Right ventricle myocardium superior (tissue), 1 donor: ENCODE measurements at regions not wholly inside any gene's neighbourhood (a gene's known extent, or its start where the extent isn't known, plus 50 kb on each side); places are given as distances from the start of the nearest gene placed in this dataset.
"Not testable (repeated sequence)": the region's sequence is repeated elsewhere in the genome, so short reads cannot be mapped to it uniquely, and the experiment has no call there.

ENCODE experiments used
- ATAC-seq: fragments of 200-7000 bp; cut with Tn5 transposase; one replicate; pipeline ENCODE4 v1.9.1; 2020; ENCODE audit warnings: mild to moderate bottlenecking; ENCODE audit not compliant: poor library complexity
- DNase-seq: peaks from one replicate; pipeline ENCODE4 v3.0.0-alpha.2; 2020
- intact Hi-C: fragments of 100-400 bp; cut with DNase I; formaldehyde crosslinking; loops from one replicate; pipeline ENCODE4 v1.11.2; 2022
- donor health status: DM: no; HTN: yes; CAD: no; lungs with severe emphysema.

- DNase-seq (no peak), ATAC-seq (no peak)
- intact Hi-C loops = no loop called here
Observed at GRCh38 chr5:130965360-130965759, 199.7 kb downstream of the HINT1 start.

GRCh38 chr5:130964231-130965202 lies 200.5 kb downstream of the HINT1 start:
- no peak for DNase-seq
- no peak for ATAC-seq
- intact Hi-C loops = no loop called here

- intact Hi-C loops = no loop called here
- ATAC-seq = no peak
- DNase-seq = no peak
Observed at GRCh38 chr5:130963798-130964197, 201.3 kb downstream of the HINT1 start.

GRCh38 chr5:130957151-130957550 lies 207.9 kb downstream of the HINT1 start:
- ATAC-seq = no peak
- intact Hi-C loops = no loop called here
- no peak for DNase-seq

- intact Hi-C loops = no loop called here
- ATAC-seq (no peak), DNase-seq (no peak)
Observed at GRCh38 chr5:130955041-130955440, 210.0 kb downstream of the HINT1 start.

GRCh38 chr5:130954336-130954735 lies 210.7 kb downstream of the HINT1 start:
- intact Hi-C loops = no loop called here
- DNase-seq (no peak), ATAC-seq (no peak)

GRCh38 chr5:130939059-130939458 lies 226.0 kb downstream of the HINT1 start:
- ATAC-seq (no peak), DNase-seq (no peak)
- intact Hi-C loops = no loop called here

GRCh38 chr5:130937046-130937445 lies 228.0 kb downstream of the HINT1 start:
- DNase-seq = no peak
- no peak for ATAC-seq
- intact Hi-C loops = no loop called here

GRCh38 chr5:130923543-130924124 lies 241.4 kb downstream of the HINT1 start:
- intact Hi-C loops = no loop called here

GRCh38 chr5:130912088-130912487 lies 253.0 kb downstream of the HINT1 start:
- ATAC-seq = no peak
- intact Hi-C loops = no loop called here
- DNase-seq = no peak

More at GRCh38 chr5:130923543-130924124, 241.4 kb downstream of the HINT1 start:
- ATAC-seq (no peak), DNase-seq (no peak)

GRCh38 chr5:130908186-130908585 lies 256.9 kb downstream of the HINT1 start:
- intact Hi-C loops = no loop called here
- DNase-seq (no peak), ATAC-seq (no peak)

GRCh38 chr5:130897537-130898195 lies 267.4 kb downstream of the HINT1 start:
- intact Hi-C loops, ATAC-seq, DNase-seq: not testable (repeated sequence)

- intact Hi-C loops, DNase-seq, ATAC-seq: not testable (repeated sequence)
Observed at GRCh38 chr5:130897181-130897536, 267.9 kb downstream of the HINT1 start.

GRCh38 chr5:130896636-130897035 lies 268.4 kb downstream of the HINT1 start:
- intact Hi-C loops = no loop called here
- no peak for DNase-seq
- ATAC-seq = no peak

GRCh38 chr5:130893006-130893405 lies 272.1 kb downstream of the HINT1 start:
- no peak for DNase-seq
- no peak for ATAC-seq
- intact Hi-C loops = no loop called here

- ATAC-seq (no peak), DNase-seq (no peak)
- intact Hi-C loops = no loop called here
Observed at GRCh38 chr5:130890610-130891009, 274.4 kb downstream of the HINT1 start.

- ATAC-seq (no peak), DNase-seq (no peak)
- intact Hi-C loops = no loop called here
Observed at GRCh38 chr5:130885691-130886090, 279.4 kb downstream of the HINT1 start.

- ATAC-seq (no peak), DNase-seq (no peak)
- intact Hi-C loops = no loop called here
Observed at GRCh38 chr5:130885027-130885426, 280.0 kb downstream of the HINT1 start.

- DNase-seq (no peak), ATAC-seq (no peak)
- intact Hi-C loops = no loop called here
Observed at GRCh38 chr5:130884023-130884422, 281.0 kb downstream of the HINT1 start.

- ATAC-seq (no peak), DNase-seq (no peak)
- intact Hi-C loops = no loop called here
Observed at GRCh38 chr5:130875656-130876055, 289.4 kb downstream of the HINT1 start.
